MG63 (cell line): ENCODE measurements at regions not wholly inside any gene's neighbourhood (a gene's known extent, or its start where the extent isn't known, plus 50 kb on each side); places are given as distances from the start of the nearest gene placed in this dataset.
"Not testable (repeated sequence)": the region's sequence is repeated elsewhere in the genome, so short reads cannot be mapped to it uniquely, and the experiment has no call there.

Experiments
- DNase-seq: peaks from one replicate; pipeline ENCODE4 v3.0.0-alpha.2; 2020
- H3K27me3 ChIP-seq: fragments of 250-450 bp; sonication (Bioruptor Pico); 2 replicates; pipeline ENCODE4 v1.5.1; 2020; ENCODE audit warnings: mild to moderate bottlenecking, moderate library complexity
- H3K36me3 ChIP-seq: fragments of 250-450 bp; sonication (Bioruptor Pico); 2 replicates; pipeline ENCODE4 v1.5.1; 2020; ENCODE audit warnings: mild to moderate bottlenecking, moderate library complexity
- H3K4me3 ChIP-seq: fragments of 250-450 bp; sonication (Bioruptor Pico); 2 replicates; pipeline ENCODE4 v1.5.1; 2020; ENCODE audit warnings: mild to moderate bottlenecking, moderate library complexity
- H3K9me3 ChIP-seq: fragments of 250-450 bp; sonication (Bioruptor Pico); 2 replicates; pipeline ENCODE4 v1.5.1; 2020; ENCODE audit warnings: mild to moderate bottlenecking, moderate library complexity

- not testable (repeated sequence) for DNase-seq, H3K36me3 ChIP-seq, H3K9me3 ChIP-seq, H3K27me3 ChIP-seq, H3K4me3 ChIP-seq
These were observed 837.5 kb upstream of the DEFB115 start for GRCh38 chr20:30419871-30420420.
